SK-N-SH (cell line): ENCODE measurements at regions not wholly inside any gene's neighbourhood (a gene's known extent, or its start where the extent isn't known, plus 50 kb on each side); places are given as distances from the start of the nearest gene placed in this dataset.

ENCODE experiments used
- CTCF ChIA-PET: fragments of 300-600, 350-600 bp; formaldehyde crosslinking; extraction: SDS; loops from one replicate; lab custom pipeline; 2021; lab: Yijun Ruan, JAX
- POLR2A ChIA-PET: fragments of 350-600 bp; sonication (Branson Sonifier 250); formaldehyde crosslinking; extraction: SDS; loops from one replicate; lab custom pipeline; 2020; ENCODE audit warnings: antibody characterized with exemption, inconsistent platforms; lab: Yijun Ruan, JAX
- DNase-seq: peaks from one replicate; pipeline ENCODE4 v3.0.0; 2012
- H2AFZ ChIP-seq: fragments of 200-600 bp; sonication (generic); 2 replicates; pipeline ENCODE4 v1.8.1; 2016; ENCODE audit warnings: antibody characterized with exemption, mild to moderate bottlenecking, low read depth
- H3F3A ChIP-seq: fragments of 200-600 bp; sonication (generic); replicated peaks from 2 replicates; pipeline ENCODE3; 2016; ENCODE audit warnings: antibody characterized with exemption, mild to moderate bottlenecking; ENCODE audit not compliant: insufficient read depth
- H3K27ac ChIP-seq, 2 experiments: fragments of 200-500 bp in 1 of 2; fragments of 200-600 bp in 1 of 2; sonication (Bioruptor generic) in 1 of 2; sonication (generic), shearing (Covaris generic) in 1 of 2; 2 replicates each; pipeline versions ENCODE4 v1.5.1 to v1.6.1; 2014 to 2016; ENCODE audit warnings: low read depth in 2 of 2, inconsistent platforms in 1 of 2, low read length in 1 of 2, mild to moderate bottlenecking in 1 of 2, mixed read lengths in 1 of 2
- H3K27me3 ChIP-seq: fragments of 200-600 bp; sonication (generic), shearing (Covaris generic); 2 replicates; pipeline ENCODE4 v1.6.1; 2016; ENCODE audit warnings: mixed run types; ENCODE audit not compliant: insufficient read depth
- H3K36me3 ChIP-seq, 2 experiments: fragments of 200-500 bp in 1 of 2; fragments of 200-600 bp in 1 of 2; sonication (Bioruptor generic) in 1 of 2; sonication (generic) in 1 of 2; replicated peaks in 1 of 2; 2 replicates each; pipeline versions ENCODE3 to v1.5.1; 2014 to 2016; ENCODE audit warnings: low read length in 1 of 2, mild to moderate bottlenecking in 1 of 2; ENCODE audit not compliant: insufficient read depth in 2 of 2, control insufficient read depth in 1 of 2
- H3K4me1 ChIP-seq, 2 experiments: fragments of 200-500 bp in 1 of 2; fragments of 200-600 bp in 1 of 2; sonication (Bioruptor generic) in 1 of 2; sonication (generic), shearing (Covaris generic) in 1 of 2; 2 replicates each; pipeline versions ENCODE4 v1.5.1 to v1.6.1; 2014 to 2016; ENCODE audit warnings: low read depth in 1 of 2, low read length in 1 of 2, mixed run types in 1 of 2; ENCODE audit not compliant: insufficient read depth in 2 of 2, control insufficient read depth in 1 of 2
- H3K4me2 ChIP-seq: fragments of 200-600 bp; sonication (generic), shearing (Covaris generic); 2 replicates; pipeline ENCODE4 v1.6.1; 2017; ENCODE audit warnings: mixed run types
- H3K4me3 ChIP-seq, 2 experiments: fragments of 200-500 bp in 1 of 2; fragments of 200-600 bp in 1 of 2; sonication (Bioruptor generic) in 1 of 2; sonication (generic), shearing (Covaris generic) in 1 of 2; 2 replicates each; pipeline versions ENCODE4 v1.5.1 to v1.8.1; 2014 to 2016; ENCODE audit warnings: low read depth in 2 of 2, inconsistent platforms in 1 of 2, low read length in 1 of 2, mild to moderate bottlenecking in 1 of 2, mixed read lengths in 1 of 2, moderate library complexity in 1 of 2
- H3K79me2 ChIP-seq: fragments of 200-600 bp; sonication (generic); 2 replicates; pipeline ENCODE4 v1.8.1; 2017; ENCODE audit warnings: mild to moderate bottlenecking; ENCODE audit not compliant: insufficient read depth
- H3K9ac ChIP-seq: fragments of 200-600 bp; sonication (generic); 2 replicates; pipeline ENCODE4 v1.6.1; 2017; ENCODE audit warnings: mixed run types
- H3K9me2 ChIP-seq: fragments of 200-600 bp; sonication (generic); 2 replicates; pipeline ENCODE4 v1.6.1; 2017; ENCODE audit warnings: mixed run types
- H3K9me3 ChIP-seq: fragments of 200-600 bp; sonication (generic); 2 replicates; pipeline ENCODE4 v1.6.1; 2017; ENCODE audit warnings: mixed run types, mild to moderate bottlenecking, moderate library complexity
- H4K20me1 ChIP-seq: fragments of 200-600 bp; sonication (generic); 2 replicates; pipeline ENCODE4 v1.6.1; 2017; ENCODE audit warnings: mild to moderate bottlenecking, mixed run types; ENCODE audit not compliant: insufficient read depth
- CHD2 ChIP-seq: fragments of 150-350 bp; IDR thresholded peaks from 2 replicates; pipeline ENCODE4 v1.6.1; 2018; ENCODE audit warnings: low read length; ENCODE audit not compliant: partially characterized antibody
- ELF1 ChIP-seq: IDR thresholded peaks from 2 replicates; pipeline ENCODE4 v1.4.0; 2012
- EZH2phosphoT487 ChIP-seq: fragments of 200-600 bp; sonication (generic); IDR thresholded peaks from 2 replicates; pipeline ENCODE4 v1.6.1; 2017; ENCODE audit warnings: low read depth, mixed run types, mild to moderate bottlenecking, antibody characterized with exemption, moderate library complexity, borderline replicate concordance
- FOSL2 ChIP-seq: IDR thresholded peaks from 2 replicates; pipeline ENCODE4 v1.4.0; 2012; ENCODE audit warnings: low read depth, mild to moderate bottlenecking, moderate library complexity, borderline replicate concordance
- GABPA ChIP-seq: IDR thresholded peaks from 2 replicates; pipeline ENCODE4 v1.4.0; 2012; ENCODE audit warnings: low read depth, mild to moderate bottlenecking
- GATA2 ChIP-seq: sonication (generic); formaldehyde crosslinking; IDR thresholded peaks from 2 replicates; pipeline ENCODE4 v1.5.0; 2020; ENCODE audit warnings: mild to moderate bottlenecking, missing genetic modification reagents
- JUND ChIP-seq: IDR thresholded peaks from 2 replicates; pipeline ENCODE4 v1.4.0; 2012
- MXI1 ChIP-seq: IDR thresholded peaks from 2 replicates; pipeline ENCODE4 v1.6.1; 2012; ENCODE audit warnings: mild to moderate bottlenecking, low read depth, low read length, improper control_type of control experiment
- POLR2AphosphoS5 ChIP-seq: IDR thresholded peaks from 2 replicates; pipeline ENCODE4 v1.6.1; 2012; ENCODE audit warnings: low read depth, low read length
- RCOR1 ChIP-seq: fragments of 150-350 bp; IDR thresholded peaks from 2 replicates; pipeline ENCODE4 v1.6.1; 2017; ENCODE audit warnings: antibody characterized with exemption, low read length
- RFX5 ChIP-seq: IDR thresholded peaks from 2 replicates; pipeline ENCODE4 v1.6.1; 2012; ENCODE audit warnings: mild to moderate bottlenecking, improper control_type of control experiment, low read length
- SMC3 ChIP-seq: IDR thresholded peaks from 2 replicates; pipeline ENCODE4 v1.6.1; 2012; ENCODE audit warnings: low read depth, low read length, improper control_type of control experiment
- TAF1 ChIP-seq: IDR thresholded peaks from 2 replicates; pipeline ENCODE4 v1.6.1; 2012; ENCODE audit warnings: low read depth, mild to moderate bottlenecking, low read length, moderate library complexity, borderline replicate concordance
- TCF12 ChIP-seq: IDR thresholded peaks from 2 replicates; pipeline ENCODE4 v1.4.0; 2012
- WGBS: methylation state at CpG from one replicate; pipeline ENCODE4 v1.1.6; 2017; ENCODE audit warnings: low lambda C conversion rate; 5-methylcytosine and 5-hydroxymethylcytosine counted together
- TF ChIP-seq, protein P1 (sequence below): IDR thresholded peaks from 2 replicates; pipeline ENCODE4 v1.4.0; 2012; ENCODE audit warnings: low read depth
- TF ChIP-seq, protein P2 (sequence below): IDR thresholded peaks from 2 replicates; pipeline ENCODE4; 2012
- TF ChIP-seq, protein P3 (sequence below): IDR thresholded peaks from 2 replicates; pipeline ENCODE4 v1.4.0; 2012; ENCODE audit warnings: low read depth, borderline replicate concordance

DNA sequence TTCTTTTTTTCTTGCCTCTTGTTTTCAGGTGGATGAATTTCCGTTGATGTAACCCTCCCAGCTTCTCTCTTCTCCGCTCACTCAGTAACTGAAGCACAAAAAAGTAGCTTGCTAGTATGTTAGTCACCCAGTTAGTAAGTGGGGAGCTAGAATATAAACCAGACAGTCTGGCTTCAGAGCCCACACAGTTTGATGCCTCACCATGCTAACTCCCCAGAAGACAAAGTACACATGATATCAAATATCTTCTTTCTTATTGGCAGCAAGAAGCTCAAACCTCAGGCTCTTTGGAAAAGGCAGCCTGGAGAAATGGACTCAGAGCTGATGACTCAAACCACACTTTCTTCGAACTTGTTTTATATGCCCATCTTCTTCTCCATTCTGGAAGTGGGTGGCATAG, 187.5 kb upstream of the PLXNA2 start:
- CTCF ChIA-PET: interaction anchor here (1.1 to 1.7 kb wide), 4 partner anchors 11 to 221 kb away, joined by 3 to 6 read pairs (median 4); no protein-coding TSS in a partner anchor
- Histone ChIP-seq H3K36me3 (no peaks in the 10 kb centered on the region), H3K4me3 (no peak overlapping the region), H3K4me2 (peak overlapping the region; percentile 56), H3F3A (peaks cover 16% of the 10 kb centered on the region), H4K20me1 (no peaks in the 10 kb centered on the region), H3K27me3 (no peaks in the 10 kb centered on the region), H2AFZ (no peak overlapping the region; the same call in none of the 2 replicates), H3K27ac (peak overlapping the region; percentile 58 to 80; a peak in 3 of 4 replicates), H3K79me2 (no peaks in the 10 kb centered on the region), H3K4me1 (peaks cover 16 to 25% of the 10 kb centered on the region in 2 experiments; a peak in 3 of 4 replicates), H3K9ac (no peak overlapping the region), H3K9me3 (no peaks in the 10 kb centered on the region), H3K9me2 (no peaks in the 10 kb centered on the region)
- POLR2A ChIA-PET: no interaction called here
- no peak for DNase-seq
- TF ChIP-seq MXI1 (no peak), TCF12 (peak; percentile 51)
- 29% methylated on average over 3 of the region's 3 CpGs for WGBS

DNA sequence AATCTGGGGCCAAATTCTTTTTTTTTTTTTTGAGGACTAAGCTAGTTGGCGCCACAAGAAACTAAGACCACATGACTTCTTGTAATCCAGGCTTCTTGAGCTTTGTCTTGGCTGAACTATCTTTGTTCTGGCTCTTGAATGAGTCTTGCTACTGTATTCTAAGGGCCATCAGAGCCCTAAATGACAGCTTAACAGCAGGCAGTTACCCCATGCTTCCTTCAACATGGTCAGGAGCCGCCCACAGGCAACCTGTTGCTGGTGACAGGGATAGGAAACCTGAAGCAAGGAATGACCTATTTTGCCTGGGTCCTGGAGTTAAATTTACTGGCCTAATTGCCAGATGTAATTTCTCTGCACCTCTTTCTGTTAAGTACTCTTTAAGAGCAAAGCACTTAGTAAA, 188.2 kb upstream of the PLXNA2 start:
- peaks cover 23 to 25% of the 10 kb centered on the region in 2 experiments for H3K4me1 ChIP-seq
- H3K9me2 ChIP-seq: no peaks in the 10 kb centered on the region
- no peaks in the 10 kb centered on the region for H3K9me3 ChIP-seq
- POLR2A ChIA-PET: no interaction called here
- H4K20me1 ChIP-seq: no peaks in the 10 kb centered on the region
- H3K4me2 ChIP-seq: peak overlapping the region; percentile 56
- H3K9ac ChIP-seq: no peak overlapping the region
- H2AFZ ChIP-seq: 0 out of 2 replicates have a peak overlapping the region, but pooled peaks have one; percentile 35
- no peak for TF ChIP-seq RCOR1
- no peak for TF ChIP-seq ELF1
- TF ChIP-seq FOSL2: no peak
- no peak for TF ChIP-seq JUND
- no peak for TF ChIP-seq SMC3
- TF ChIP-seq, protein P1, sequence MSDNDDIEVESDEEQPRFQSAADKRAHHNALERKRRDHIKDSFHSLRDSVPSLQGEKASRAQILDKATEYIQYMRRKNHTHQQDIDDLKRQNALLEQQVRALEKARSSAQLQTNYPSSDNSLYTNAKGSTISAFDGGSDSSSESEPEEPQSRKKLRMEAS: no peak
- TF ChIP-seq RFX5: no peak
- no peak for TF ChIP-seq EZH2phosphoT487
- TF ChIP-seq, protein P2, sequence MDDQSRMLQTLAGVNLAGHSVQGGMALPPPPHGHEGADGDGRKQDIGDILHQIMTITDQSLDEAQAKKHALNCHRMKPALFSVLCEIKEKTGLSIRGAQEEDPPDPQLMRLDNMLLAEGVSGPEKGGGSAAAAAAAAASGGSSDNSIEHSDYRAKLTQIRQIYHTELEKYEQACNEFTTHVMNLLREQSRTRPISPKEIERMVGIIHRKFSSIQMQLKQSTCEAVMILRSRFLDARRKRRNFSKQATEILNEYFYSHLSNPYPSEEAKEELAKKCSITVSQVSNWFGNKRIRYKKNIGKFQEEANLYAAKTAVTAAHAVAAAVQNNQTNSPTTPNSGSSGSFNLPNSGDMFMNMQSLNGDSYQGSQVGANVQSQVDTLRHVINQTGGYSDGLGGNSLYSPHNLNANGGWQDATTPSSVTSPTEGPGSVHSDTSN: no peak
- no peak for TF ChIP-seq POLR2AphosphoS5
- TF ChIP-seq GABPA: no peak
- TF ChIP-seq TAF1: no peak
- TF ChIP-seq GATA2: no peak
- no peak for TF ChIP-seq CHD2
- TF ChIP-seq, protein P3, sequence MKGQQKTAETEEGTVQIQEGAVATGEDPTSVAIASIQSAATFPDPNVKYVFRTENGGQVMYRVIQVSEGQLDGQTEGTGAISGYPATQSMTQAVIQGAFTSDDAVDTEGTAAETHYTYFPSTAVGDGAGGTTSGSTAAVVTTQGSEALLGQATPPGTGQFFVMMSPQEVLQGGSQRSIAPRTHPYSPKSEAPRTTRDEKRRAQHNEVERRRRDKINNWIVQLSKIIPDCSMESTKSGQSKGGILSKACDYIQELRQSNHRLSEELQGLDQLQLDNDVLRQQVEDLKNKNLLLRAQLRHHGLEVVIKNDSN: no peak
- peak overlapping the region; percentile 58 to 80; a peak in 3 of 4 replicates for H3K27ac ChIP-seq
- H3K79me2 ChIP-seq: no peaks in the 10 kb centered on the region
- WGBS: 72% methylated on average over 2 of the region's 2 CpGs
- no peak for DNase-seq
- CTCF ChIA-PET: interaction anchor here (0.9 to 1.7 kb wide), 6 partner anchors 10 to 776 kb away, joined by 3 to 6 read pairs (median 3); no protein-coding TSS in a partner anchor
- H3K36me3 ChIP-seq: no peaks in the 10 kb centered on the region
- no peaks in the 10 kb centered on the region for H3K27me3 ChIP-seq
- H3K4me3 ChIP-seq: no peak overlapping the region
- H3F3A ChIP-seq: peaks cover 22% of the 10 kb centered on the region
